GM20000 (cell line): ENCODE measurements at regions not wholly inside any gene's neighbourhood (a gene's known extent, or its start where the extent isn't known, plus 50 kb on each side); places are given as distances from the start of the nearest gene placed in this dataset.

Experiments used
- DNase-seq: peaks from one replicate; pipeline ENCODE4 v3.0.0; 2012; ENCODE audit warnings: low spot score
- CTCF ChIP-seq: IDR thresholded peaks from 2 replicates; pipeline ENCODE4 v1.5.1; 2012; ENCODE audit warnings: mild to moderate bottlenecking, control low read depth; ENCODE audit errors: extremely low read depth, missing control alignments

GRCh38 chr1:38133756-38134155 lies 87.2 kb upstream of the POU3F1 start:
- no peak for TF ChIP-seq CTCF
- DNase-seq = no peak

DNA sequence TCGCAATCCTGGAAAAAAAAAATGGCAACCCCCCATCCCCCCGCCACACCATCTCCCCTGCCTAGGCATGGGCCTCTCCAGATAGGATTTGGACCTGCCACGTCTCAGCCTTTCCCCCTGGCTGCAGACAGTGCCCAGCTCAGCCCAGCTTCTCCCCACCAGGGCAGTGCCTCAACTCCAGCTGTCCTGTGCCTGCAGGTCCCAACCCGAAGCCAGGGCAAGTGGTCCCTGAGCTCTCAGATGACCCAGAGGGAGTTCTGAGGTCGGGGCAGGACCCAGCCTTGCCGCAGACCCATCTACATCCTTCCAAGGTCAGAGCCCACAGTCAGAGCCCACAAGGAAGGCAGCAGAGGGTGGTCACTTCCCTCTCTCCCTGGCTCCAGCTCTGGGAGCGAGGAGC lies 86.7 kb upstream of the POU3F1 start:
- TF ChIP-seq CTCF = no peak
- no peak for DNase-seq

GRCh38 chr1:38132681-38133080 lies 86.1 kb upstream of the POU3F1 start:
- TF ChIP-seq CTCF = no peak
- no peak for DNase-seq

DNA sequence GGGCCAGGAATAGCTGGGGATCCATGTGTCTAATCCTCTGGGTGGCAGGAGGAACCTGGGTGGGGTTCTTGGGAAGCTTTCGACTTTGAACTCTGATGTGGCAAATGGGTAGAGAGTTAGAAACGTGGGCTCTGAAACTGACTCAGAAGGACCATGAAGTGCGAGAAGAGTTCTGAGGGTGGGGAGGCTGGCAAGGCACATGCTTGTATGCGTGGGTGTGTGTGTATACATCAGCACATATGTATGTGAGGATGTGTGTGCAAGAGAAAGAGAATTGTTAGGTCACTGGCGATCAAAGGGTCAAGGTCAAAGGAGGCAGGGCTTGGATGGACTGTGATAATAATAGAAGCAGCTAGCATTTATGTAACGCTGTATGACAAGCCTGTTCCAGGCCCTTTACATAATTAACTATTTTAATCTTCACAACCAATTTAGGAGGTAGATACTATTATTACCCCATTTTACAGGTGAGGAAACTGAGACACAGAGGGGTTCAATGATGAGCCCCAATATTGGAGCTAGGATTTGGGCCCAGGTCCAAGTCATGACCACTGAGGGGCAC lies 84.5 kb upstream of the POU3F1 start:
- no peak for TF ChIP-seq CTCF
- DNase-seq = no peak

DNA sequence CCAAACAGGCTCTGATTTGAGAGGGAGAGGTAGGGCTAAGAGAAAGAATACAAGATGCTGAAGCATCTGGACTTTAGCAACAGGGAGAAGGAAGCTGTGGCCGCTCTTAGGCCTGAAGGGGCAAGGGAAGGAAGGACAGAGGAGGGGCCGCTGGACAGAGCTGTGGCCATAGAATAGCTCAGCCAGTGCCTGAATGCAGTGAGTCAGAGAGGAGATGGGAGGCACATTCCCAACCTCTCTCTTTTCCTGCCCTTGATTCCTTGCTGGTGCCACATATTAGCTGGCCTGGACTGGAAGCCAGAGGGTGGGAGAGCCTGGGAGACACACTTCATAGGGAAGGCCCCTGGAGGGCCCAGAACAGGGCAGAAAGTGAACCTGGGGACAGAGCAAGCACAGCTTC lies 83.4 kb upstream of the POU3F1 start:
- DNase-seq = no peak
- no peak for TF ChIP-seq CTCF

DNA sequence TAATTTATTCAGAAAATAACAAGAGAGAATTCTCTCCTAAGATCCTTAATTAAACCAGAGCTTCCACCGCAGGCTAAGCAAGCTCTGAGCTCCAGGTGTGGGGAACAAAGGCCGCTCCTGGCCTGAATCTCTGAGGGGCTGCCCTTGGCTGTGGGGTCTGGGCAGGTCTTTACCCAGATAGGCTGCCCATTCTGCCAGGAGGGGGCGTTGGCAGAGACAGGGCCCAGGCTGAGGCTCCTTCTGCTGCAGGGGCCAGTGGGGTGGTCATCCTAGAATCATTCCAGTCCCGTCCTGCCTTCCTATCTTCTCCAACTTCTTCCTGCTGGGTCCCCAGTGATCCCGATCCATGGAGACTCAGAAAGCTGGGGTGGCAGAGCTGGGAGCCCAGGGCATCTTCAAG lies 82.9 kb upstream of the POU3F1 start:
- no peak for TF ChIP-seq CTCF
- no peak for DNase-seq

- no peak for DNase-seq
These were observed 82.4 kb upstream of the POU3F1 start for GRCh38 chr1:38128926-38129453.

More at GRCh38 chr1:38128926-38129453, 82.4 kb upstream of the POU3F1 start:
- TF ChIP-seq CTCF = no peak
